NCI-H524 (cell line): ENCODE measurements at regions not wholly inside any gene's neighbourhood (a gene's known extent, or its start where the extent isn't known, plus 50 kb on each side); places are given as distances from the start of the nearest gene placed in this dataset.
"Not testable (repeated sequence)": the region's sequence is repeated elsewhere in the genome, so short reads cannot be mapped to it uniquely, and the experiment has no call there.

Experiments
- DNase-seq, 2 experiments: peaks; one replicate each; lab custom pipeline; 2025; lab: John Stamatoyannopoulos, UW

DNA sequence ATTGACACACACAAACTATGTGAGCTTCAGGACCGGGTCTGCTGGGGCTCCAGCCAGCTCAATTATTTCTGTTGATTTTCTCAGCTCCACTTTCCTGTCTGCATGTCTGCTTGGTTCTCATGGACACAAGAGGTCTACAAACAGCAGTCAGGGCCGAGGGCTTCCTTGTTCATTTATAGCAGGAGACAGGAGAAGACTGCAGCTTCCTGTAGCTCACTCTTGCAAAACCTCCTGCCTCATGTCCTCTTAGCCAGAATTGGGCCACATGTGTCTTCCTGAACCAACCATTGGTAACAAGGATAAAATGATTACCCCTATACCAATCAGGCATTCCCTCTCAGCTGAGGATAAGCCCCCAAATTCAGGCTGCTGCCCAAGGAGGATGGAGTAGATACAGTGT lies 182.8 kb downstream of the TLE3 start:
- no peak for DNase-seq

- DNase-seq: no peak
Measured at GRCh38 chr15:69916169-69916785, 181.4 kb downstream of the TLE3 start.

GRCh38 chr15:69917056-69917455 lies 180.7 kb downstream of the TLE3 start:
- DNase-seq: no peak

DNA sequence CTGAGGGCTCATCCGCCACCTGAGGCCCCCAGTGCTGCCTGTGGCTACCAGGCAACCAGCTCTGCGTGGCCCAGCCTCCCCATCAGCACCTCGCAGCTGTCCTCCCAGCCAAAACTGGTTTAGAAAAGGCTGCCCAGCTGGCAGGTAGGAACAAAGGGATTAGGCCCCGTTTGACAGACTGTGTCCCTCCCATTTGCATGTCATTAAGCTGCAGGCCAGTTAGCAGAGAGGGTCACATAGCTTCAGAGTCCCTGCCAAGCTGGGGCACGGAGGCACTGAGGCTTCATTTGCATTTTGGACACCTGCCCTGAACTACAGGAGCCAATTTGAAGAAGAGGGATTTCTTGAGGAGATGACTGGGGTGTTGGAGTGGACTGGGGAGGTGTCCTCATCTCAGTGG lies 177.9 kb downstream of the TLE3 start:
- DNase-seq: peak; percentile 95 to 98

GRCh38 chr15:69920221-69920620 lies 177.5 kb downstream of the TLE3 start:
- peak in 1 of 2 experiments; percentile 73 for DNase-seq

GRCh38 chr15:69921626-69922619 lies 175.8 kb downstream of the TLE3 start:
- DNase-seq: no peak

DNA sequence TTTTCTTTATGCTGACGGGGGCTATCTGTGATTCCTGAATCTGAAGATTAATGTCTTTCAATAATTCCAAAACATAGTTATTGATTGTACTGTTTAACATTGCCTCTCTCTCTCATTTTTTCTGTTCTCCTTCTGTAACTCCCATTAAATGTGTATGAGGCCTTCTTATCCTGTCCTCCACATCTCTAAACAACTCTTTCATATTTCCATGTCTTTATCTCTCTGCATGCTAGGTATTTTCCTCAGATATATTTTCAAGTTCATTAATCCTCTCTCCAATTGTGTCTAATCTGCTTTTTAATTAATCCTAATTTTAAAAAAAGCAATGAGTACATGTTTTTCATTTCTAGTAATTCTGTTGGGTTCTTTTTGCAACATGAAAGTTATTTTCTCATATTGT lies 173.2 kb downstream of the TLE3 start:
- no peak for DNase-seq

- DNase-seq: no peak
Measured at GRCh38 chr15:69926006-69926405, 171.7 kb downstream of the TLE3 start.

DNA sequence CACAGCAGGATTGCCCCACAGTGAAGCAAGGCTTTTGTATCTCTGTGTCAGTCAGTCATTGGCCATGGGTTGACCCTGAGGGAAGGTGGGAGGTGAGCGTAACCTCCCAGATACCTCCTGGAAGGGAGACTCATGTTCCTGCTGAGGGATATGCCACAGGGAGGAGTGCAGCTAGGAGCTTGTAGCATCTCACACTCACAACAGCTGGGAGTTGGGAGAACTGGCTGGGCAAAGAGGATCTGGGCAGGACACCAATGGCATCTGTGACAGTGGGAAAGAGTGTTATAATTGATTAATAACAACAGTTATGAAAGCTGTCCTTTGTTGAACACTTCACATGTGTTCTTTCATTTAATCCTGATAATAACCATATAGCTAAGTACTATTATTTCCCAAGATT lies 171.0 kb downstream of the TLE3 start:
- DNase-seq: no peak

DNA sequence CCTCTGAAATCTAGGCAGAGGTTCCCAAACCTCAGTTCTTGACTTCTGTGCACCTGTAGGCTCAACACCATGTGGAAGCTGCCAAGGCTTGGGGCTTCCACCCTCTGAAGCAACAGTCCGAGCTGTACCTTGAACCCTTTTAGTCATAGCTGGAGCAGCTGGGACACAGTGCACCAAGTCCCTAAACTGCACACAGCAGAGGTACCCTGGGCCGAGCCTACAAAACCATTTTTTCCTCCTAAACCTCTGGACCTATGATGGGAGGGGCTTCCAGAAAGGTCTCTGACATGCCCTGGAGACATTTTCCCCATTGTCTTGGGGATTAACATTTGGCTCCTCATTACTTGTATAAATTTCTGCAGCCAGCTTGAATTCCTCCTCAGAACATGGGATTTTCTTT lies 168.8 kb downstream of the TLE3 start:
- not testable (repeated sequence) for DNase-seq

DNA sequence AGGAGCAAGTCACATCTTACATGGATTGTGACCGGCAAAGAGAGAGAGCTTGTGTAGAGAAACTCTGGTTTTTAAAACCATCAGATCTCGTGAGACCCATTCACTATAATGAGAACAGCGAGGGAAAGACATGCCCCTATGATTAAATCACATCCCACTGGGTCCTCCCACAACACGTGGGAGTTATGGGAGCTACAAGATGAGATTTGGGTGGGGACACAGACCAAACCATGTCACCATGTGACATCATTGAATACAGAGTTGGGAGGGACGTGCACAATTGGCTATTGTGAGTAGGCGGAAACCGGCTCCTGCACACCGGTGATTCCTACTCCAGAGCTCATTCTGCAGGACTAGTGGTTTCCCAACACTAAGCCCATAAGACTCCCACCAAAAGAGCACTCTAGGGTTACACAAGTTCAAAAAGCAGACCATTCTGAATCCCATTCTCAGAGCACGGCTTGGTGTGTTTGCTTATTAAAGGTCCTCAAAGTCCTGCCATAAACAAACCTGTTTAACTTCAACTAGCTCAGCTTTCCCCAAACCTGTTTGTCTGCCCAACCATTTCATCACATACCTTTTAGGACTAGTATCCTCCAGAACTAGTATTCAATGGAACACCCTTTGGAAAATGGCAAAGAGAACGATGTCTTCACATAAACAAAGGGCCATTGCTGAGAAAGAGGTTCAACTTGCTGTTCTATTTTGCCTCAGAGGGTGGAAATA lies 167.6 kb downstream of the TLE3 start:
- no peak for DNase-seq

DNA sequence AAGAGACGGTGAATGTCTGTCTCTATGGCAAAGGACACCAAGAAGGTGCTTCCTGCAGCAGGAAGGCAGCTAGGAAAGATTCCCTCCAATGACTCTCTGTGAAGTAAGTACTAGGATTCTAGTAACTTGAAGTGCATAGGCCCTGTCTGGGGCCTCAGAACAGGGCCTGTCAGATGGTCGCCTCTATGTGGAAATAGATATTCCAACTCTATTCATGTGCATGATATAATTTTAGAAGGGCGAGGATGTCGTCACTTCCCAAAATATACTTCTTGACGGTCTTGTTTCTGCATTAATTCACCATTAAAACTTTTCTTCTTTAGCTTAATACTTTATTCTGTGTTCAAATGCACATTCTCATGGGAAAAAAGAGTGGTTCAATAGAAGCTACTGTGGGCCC lies 167.0 kb downstream of the TLE3 start:
- DNase-seq: no peak

DNA sequence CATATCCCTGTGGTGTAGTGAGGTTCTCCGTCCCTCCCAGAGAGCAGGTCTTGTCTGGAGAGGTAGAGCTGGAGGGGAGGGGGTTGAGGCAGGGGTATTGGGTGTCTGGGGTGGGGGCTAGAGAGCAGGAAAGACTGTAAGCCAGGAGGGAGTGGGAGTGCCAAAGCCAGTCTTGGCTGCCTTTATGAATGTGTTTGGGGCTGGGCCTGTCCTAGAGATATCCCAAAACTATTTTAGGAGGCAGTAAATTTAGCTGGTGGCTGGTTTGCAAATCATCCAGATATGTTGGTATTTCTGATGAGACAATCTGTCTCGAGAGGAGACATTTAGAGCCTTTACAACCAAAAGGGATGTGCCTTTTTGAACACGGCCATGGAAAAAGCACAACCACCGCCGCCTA lies 166.6 kb downstream of the TLE3 start:
- DNase-seq: no peak

DNA sequence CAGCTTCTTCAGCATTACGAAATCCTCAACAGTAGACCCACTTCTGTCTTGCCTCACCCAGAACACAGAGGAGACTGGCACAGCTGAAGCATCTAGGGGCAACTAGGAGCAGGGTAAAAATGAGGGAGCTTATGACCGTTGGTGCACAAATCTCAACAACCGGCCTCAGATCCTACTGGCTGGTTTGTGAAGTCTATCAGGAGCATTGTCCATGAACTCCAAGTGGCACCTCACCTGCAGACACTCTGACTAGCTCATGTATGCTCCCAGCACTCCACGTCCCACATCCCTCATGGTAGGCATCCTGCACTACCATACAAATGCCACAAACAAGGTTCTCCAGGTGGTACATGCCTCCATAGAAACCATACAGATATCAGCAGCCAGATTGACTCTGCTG lies 163.1 kb downstream of the TLE3 start:
- no peak for DNase-seq

- DNase-seq: no peak
Measured at GRCh38 chr15:69939513-69940440, 157.9 kb downstream of the TLE3 start.

DNA sequence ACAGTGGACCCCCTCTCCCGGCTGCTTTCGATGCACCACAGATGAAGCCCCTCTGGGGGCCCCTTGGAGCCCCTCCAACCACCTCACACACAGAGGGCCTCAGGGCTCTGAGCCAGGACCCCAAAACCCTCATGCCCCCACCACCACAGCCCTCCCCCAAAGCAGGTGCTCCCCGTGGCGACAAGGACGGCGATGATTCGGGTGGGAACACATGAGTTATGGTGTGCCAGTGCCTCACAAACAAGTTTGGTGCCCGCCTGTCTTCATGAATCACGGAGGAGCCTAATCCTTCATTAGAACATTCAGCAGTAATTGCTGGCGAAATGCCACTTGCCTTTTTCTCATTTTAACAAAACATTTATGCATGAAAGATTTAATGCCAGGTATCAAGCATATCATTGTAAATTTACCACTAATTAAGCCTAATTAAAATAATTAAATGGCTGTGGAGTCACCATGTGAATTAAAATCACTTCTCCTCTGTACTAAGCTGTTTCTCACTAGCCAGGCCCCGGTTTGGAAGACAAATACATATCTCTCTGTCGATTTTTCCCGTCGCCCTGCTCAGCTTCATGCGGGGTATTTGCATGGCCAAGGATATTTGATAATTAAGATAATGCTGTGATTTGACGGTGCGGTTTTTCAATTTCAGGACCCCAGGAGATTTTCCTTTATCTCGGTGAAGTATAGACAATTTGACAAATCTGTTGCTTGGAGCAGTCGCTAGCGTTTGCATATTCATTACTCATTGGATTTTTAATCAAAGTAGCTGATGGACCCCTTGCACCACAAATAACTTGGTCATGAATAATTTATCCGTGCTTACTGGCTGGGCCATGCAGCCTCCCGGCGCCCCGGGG lies 157.0 kb downstream of the TLE3 start:
- DNase-seq: no peak

- no peak for DNase-seq
Measured at GRCh38 chr15:69941301-69941605, 156.5 kb downstream of the TLE3 start.

- no peak for DNase-seq
Measured at GRCh38 chr15:69941706-69942495, 155.8 kb downstream of the TLE3 start.

DNA sequence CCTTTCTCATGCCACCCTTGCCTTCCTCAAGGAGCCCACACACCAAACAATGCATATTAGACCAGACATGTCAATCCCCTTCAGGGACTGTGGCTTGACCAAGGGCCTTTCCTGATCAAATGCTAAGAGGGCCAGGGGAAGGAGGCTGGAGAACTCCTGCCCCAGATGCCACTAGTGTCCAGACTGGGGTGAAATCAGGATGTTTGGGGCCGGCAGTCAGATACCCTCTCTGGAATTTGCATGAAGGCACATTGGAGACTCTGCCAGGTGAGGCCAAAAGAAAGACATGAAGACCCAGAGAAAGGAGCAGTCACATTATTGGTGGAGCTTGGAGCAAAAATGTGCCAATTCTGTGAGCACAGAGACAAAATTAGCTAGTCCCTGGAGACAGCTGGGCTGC lies 154.1 kb downstream of the TLE3 start:
- no peak for DNase-seq

DNA sequence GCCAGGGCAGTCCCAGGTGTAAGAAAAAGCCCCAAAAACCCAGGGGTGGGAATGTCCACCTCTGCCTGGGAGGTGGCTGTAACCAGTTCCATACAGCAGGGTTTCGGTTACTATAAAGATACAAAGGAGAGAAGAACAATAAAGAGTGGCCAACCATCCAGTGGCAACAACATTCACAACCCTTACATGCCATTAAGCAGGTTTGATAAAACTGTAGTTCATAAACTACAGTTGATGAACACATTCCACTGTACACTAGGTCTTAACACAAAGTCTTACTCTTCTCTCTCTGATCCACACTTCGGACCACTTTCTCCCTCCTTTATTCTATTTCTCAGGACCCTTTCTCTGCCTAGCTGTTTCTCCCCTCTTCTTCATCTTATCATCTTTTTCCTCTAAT lies 152.0 kb downstream of the TLE3 start:
- DNase-seq: no peak
